Stimulated activated CD4-positive, alpha-beta T cell treated with anti-CD3 and anti-CD28 coated beads, TNF-alpha, amount 100 ng/mL, for 1 hour (primary cell): ENCODE measurements at regions not wholly inside any gene's neighbourhood (a gene's known extent, or its start where the extent isn't known, plus 50 kb on each side); places are given as distances from the start of the nearest gene placed in this dataset.

Source experiments
- DNase-seq, 3 donors: peaks; one replicate each; pipeline ENCODE4 v3.0.0-alpha.2; 2020; ENCODE audit warnings: low read depth in 3 of 3, low spot score in 1 of 3

DNA sequence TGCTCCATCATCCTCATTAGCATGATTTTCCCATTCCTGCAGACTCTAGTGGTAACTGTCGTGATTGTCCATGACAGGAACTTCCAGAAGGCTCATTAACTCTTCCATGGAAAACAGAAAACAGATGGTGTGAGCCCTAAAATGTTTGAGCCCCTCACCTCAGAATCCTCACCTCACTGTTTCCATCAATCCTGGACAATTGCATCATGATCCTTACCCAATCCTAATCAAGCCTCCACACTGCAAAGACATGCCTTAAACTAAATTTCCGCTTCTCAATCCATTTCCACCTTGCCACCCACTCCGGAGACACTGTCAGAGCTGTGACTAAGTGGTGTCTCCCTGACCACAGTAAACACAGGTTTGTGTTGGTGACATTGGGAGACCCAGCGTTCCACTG is 311.0 kb upstream of the JARID2 start:
- no peak for DNase-seq

DNA sequence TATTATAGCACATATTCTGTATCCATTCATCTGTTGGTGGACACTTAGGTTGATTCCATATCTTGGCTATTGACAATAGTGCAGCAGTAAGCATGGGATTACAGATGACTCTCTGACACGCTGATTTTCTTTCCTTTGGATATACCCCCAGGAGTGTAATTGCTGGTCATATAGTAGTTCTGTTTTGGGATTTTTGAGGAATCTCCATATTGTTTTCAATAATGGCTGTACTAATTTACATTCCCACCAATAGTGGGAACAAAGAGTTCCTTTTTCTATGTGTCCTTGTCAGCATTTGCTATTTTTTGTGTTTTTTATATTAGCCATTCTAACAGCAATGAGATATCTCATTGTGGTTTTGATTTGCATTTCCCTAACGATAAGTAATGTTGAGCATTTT is 309.0 kb upstream of the JARID2 start:
- DNase-seq, result no peak

DNA sequence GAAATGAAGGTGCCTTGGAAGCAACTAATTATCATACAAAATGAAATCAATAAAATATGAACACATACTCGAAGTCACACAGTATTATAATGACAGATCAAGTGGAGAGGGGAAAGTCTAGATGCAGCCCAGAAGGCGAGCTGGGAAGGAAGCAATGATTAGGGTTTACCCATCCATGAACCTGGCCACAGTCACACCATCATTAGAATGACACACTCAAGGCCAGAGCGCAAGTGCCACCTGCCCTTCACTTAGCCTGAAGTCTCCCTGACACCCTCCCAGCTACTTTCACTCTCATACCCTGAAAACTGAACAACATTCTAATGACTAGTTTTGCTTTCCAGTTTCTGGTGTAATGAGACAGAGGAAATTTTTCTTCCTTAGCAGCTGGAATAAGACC is 302.8 kb upstream of the JARID2 start:
- DNase-seq, result no peak

DNA sequence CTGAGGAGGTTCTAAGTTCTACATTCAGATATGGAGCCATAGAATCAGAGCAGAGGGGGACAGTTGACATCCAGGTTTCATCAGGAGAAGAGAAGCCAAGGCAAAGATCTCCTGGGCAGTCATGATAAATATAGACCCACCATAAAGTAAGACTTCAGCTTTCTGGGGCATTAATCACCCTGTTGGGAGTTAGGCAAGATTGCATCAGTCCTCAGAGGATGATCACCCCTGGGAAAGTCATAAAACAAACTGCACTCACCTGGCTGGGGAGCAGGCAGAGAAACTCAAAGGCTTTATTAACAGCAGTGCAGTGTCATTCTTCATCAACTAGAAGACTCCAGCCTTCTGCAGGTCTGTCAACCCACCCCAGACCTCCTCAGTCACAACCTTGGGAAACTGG is 301.3 kb upstream of the JARID2 start:
- DNase-seq, result no peak

DNA sequence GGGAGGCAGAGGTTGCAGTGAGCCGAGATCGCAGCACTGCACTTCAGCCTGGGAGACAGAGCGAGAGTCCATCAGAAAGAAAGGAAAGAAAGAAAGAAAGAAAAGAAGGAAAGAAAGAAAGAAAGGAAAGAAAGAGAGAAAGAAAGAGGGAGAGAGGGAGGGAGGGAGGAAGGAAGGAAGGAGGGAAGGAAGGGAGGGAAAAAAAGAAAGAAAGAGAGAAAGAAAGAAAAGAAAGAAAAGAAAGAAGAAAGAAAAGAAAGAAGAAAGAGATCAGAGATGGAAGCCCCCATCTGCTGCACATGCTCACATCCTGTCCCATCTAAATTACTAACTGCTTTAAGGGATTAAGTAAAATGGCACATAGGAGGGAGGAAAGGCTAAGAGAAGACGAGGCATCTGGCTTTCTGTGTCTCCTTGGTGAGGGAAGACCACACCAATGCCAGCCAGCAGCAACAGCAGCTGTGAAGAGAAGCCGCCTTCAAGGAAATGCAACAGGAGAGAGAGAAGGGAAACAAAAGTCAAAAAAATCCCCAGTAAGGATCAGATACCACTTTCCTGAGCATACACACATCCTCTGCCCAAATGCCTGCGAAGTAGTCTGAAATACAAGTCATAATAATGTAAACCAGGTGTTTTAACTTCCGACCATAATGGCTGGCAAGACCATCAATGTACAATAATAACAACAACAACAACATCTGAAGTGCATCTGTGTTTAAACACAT is 300.2 kb upstream of the JARID2 start:
- DNase-seq, result no peak

DNA sequence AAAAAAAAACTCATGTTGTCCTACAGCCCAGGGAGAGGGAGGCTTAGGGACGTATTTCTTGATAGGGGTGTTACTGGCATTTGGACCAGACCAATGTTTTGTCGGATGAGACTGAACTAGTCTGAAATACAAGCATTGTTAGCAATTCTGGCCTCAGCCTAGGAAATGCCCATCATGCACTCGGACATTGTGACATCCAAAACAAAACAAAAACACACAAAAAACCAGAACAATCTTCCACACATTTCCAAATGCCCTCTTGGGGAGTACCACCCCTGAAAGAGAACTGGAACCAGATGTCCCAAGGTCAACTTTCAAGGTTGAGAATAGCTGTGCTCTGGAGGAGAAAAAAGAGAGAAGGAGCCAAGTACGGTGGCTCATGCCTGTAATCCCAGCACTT is 299.1 kb upstream of the JARID2 start:
- no peak for DNase-seq

DNA sequence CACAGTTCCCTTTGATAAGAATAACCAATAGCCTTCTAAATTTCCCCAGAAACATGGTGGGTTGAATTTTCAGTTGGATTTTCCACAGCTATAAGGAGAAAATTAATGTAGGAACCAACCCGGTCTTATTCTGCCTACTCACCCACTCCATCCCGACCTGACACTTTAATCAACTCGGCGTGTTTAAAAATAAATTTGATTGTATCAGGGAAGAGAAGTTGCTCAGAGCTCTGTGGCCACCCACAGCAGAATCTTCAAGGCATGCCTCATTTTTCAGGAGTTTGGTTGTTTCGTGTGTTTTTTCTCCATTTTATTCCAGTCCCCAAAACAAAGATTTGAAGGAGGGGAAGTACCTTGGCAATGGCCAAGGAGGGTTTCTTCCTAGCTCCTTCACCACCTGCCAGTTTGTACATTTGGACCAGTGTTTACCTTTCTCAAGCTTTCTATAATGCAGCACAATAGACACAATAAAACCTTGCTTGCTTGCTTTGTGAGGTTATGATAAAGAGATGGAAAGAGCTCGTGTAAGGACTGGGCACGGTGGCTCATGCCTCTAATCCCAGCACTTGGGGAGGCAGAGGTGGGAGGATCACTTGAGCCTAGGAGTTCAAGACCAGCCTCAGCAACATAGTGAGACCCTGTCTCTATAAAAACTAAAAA is 297.2 kb upstream of the JARID2 start:
- DNase-seq, result no peak

DNA sequence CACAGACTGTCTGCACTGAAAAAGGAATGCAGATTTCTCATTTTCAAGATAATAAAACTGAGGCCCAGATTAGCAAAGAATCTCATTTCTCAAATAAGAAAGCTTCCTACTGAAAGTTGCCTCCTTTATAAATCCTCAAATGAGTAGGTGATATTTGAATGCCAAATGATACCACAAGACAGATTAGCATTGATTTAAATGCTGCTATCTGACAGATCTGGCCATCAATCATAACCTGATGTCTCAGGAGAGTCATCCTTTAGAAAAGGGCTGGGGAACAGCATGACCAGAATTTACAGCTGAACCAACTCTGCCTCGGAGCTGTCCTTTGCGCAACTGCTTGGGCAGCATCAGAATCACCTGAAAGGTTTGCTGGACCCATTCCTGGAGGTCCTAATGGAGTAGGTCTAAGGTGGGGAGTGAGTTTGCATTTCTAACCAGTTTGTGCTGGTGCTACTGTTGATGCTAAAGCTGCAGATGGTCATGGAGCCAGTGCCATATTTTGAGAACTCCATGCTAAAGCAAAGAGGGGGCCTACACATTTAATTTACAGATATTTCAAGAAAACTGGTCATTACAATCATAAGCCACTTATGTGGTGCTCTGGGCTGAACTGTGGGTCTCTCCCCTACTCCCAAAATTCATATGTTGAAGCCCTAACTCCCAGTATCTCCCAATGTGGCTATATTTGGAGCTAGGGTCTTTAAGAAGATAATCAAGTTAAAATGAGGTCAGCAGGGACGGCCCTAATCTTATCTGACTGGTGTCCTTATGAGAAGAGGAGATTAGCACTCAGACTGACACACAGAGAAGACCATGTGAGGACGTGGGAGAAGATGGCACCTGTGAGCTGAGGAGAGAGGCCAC is 295.5 kb upstream of the JARID2 start:
- DNase-seq, result no peak

DNA sequence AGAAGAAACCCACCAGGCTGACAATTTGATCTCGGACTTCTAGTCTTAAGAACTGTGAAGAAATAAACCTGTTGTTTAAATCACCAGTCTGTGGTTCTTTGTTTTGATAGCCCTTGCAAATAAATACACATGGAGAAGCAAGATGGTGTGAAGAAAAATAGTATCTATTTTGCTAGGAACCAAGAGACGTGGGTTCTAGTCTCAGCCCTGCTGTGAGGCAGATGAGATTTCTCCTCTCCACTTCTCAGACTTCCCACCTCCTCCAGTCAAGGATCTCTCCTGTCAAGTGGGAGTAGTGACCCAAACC is 294.9 kb upstream of the JARID2 start:
- DNase-seq, result no peak

DNA sequence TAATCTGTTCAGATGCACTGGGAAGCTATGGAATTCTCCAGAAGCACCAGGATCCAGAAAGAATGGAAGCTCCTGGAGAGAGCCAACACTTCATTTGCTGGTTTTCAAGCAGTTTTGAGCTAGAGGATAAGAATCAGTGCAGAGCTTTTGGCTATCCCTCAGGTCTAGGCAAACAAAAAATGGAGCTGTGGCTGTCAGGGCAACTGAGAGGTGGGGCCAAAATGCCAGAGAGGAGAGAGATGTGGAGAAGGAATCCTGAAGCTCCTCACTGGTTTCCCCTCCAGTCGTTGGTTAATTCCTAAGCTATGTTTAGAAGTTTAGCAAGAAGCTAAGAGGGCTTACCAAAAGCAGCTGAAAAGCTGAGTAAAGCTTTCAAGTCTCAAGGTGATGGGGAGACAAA is 294.2 kb upstream of the JARID2 start:
- DNase-seq, result no peak

DNA sequence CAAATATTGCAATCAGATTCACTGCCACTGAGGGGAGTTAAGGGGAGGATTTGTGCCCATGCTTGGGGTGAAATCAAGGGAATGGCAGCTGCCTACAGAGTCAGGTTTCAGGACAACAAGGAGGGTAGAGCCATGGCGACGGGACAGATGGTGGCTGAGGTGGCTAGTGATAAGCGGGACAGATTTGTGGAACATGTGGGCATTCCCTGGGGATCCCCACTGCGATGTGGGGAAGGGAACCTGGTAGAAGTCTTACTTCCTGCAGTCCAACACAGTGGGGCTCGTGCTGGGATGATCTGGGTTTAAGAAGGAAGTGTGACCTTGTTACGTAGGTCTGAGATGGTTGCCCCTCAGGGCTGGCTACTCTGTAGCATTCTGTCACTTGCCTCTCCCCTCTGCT is 292.0 kb upstream of the JARID2 start:
- DNase-seq, result no peak

DNA sequence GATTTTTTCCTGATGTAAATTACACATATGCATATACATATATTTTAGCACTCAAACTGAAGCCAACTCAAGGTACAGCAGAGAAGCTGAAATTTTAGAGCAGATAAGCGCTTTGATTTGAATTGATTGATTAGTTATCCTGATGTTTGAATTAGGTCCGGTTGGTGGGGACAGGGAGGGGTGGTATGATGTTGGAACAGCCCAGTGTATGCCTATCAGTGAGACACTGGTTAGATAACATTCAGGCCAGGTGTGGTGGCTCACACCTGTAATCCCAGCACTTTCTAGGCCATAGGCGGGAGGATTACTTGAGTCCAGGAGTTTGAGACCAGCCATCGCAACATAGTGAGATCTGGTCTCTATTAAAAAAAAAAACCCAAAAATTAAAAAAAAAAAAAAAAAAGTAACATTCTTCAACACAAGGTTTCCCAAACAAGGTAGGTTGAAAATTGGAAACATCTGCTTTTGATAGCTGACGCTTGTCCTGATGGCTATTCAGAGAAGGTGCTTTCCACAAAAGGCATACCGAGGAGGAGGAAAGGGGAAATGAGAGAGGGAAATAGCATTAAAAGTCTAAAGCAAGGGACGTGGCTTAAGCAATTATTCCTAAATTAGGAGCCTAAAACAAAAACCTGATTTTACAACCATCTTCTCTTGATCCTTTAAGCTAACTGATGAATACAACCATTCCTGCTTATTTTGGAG is 288.4 kb upstream of the JARID2 start:
- DNase-seq, result no peak

DNA sequence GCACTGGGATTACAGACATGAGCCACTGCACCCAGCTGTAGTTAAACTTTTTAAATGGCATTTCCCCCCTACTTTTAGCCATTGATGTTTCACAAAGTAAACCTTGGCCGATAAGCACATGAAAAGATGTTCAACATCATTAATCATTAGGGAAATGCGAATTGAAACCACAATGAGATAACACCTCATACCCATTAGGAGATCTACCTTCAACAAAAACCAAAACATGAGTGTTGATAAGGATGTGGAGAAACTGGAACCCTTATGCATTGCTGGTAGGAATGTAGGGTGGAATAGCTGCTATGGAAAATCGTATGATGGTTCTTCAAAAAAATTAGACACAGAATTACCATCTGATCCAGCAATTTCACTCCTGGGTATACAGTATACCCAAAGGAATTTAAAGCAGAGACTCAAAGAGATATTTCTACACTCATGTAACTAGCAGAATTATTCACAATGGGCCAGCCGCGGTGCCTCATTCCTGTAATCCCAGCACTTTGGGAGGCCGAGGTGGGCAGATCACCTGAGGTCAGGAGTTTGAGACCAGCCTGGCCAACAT is 286.5 kb upstream of the JARID2 start:
- DNase-seq, result no peak

DNA sequence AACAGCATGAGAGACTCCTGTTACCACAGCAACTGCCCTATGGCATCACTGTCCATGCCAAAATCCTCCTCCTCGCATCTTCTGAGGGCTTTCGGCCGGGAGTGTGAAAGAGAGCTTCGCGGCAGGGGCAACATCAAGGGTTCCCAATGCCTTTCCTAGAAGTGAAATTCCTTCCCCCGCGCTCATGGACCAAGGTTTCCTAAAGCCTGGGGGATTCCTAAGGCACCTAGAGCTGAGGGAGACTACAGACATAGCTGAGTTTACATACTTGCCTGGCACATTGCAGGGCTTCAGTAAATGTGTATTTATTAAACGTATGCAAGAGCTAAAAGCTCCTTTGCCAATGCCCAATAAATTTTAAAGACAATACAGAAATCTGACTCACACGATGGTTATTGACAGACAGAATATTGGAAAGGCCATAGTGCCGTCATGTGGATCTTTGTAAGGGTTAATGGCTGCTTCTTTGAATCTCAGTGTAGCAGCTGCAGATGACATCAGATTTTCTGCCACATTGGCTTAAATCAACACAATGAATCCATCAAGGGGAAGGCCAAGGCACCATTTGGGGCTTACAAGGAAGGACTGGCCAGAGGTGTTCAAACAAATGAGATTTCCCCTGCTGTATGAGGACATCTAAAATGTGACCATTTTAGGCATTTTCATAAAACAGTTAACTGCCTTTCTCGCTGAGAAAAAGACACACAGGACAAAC is 281.2 kb upstream of the JARID2 start:
- no peak for DNase-seq

DNA sequence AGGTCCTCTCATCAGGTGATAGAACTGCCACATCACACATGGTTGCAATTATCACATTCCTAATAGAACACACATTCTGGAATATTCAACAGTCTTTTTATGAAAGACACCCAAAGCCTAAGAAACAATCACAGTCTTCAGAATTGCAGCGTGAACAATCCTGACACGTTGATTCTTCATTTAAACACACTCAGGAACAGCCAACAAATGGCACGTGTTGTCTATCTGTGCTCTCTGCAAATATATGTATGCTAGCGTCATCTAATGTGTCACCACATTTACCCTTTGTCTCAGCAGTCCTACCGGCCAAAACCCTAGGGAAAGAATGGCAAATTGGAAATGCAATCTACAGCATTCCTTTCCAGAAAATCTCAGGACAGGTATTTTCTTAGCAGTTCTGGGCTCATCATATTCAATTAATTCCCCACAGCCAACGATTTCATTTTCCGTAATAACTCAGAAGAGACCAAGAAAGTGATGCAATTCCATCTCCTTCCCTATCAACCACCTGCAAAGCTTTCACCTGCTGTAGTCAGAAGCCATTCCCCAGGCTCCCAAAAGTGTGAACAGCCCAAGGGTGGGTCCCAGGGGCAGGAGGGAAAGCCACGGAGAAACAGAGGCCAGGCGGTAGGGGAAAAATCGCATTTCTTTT is 280.3 kb upstream of the JARID2 start:
- DNase-seq, result no peak

DNA sequence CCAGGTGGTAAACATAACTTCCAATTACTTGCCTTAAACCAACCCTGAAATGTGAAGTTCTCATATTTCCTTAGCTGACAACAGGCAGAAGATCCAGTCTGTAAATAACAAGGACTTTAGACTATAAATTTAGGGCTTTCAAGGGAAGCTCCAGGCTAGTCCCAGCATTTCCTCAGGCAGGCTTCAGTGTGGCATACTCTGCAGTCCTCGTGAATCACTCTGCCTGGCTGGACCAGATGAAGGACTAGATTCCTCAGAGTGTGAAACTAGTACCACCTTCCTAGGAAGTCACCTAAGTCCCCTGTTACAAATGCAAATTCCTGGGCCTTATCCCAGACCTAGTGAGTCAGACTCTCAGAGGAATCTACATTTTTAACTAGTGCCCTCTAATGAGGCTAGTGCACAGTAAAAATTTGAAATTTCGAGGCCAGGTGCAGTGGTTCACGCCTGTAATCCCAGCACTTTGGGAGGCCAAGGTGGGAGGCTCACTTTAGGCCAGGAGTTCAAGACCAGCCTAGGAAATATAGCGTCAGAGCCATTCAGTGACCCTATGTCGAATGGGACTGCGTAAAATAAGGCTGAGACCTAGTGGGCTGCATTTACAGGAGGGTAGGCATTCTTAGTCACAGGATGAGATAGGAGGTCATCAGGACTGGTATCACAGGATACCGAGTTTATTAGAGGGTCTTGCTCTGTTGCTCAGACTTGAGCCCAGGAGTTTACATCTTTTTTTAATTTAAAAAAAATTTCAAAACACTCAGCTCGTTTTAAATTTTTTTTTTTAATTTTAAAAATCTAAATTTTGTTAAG is 279.6 kb upstream of the JARID2 start:
- DNase-seq, result no peak

DNA sequence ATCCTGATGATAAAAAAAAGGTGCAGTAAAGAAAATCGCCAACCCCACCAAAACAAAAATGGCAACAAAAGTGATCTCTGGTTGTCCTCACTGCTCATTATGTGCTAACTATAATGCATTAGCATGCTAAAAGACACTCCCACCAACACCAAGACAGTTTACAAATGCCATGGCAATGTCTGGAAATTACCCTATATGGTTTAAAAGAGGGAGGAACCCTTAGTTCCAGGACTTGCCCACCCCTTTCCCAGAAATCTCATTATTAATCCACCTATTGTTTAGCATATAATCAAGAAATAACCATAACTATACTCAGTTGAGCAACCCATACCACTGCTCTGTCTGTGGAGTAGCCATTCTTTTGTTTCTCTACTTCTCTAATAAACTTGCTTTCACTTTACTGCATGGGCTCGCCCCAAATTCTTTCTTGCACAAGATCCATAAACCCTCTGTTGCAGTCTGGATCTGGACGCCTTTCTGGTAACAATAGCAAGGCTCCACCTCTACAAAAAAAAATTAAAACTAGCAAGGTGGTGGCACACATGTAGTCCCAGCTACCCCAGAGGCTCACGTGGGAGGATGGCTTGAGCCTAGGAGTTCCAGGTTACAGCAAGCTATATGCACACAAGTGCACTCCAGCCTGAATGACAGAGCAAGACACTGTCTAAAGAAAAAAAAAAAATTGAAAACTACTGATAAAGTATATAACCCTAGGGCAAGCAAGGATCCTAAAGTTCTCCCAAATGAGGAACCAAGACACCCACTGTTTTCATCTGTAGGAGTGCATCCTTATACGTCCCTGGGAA is 278.8 kb upstream of the JARID2 start:
- DNase-seq, result no peak

DNA sequence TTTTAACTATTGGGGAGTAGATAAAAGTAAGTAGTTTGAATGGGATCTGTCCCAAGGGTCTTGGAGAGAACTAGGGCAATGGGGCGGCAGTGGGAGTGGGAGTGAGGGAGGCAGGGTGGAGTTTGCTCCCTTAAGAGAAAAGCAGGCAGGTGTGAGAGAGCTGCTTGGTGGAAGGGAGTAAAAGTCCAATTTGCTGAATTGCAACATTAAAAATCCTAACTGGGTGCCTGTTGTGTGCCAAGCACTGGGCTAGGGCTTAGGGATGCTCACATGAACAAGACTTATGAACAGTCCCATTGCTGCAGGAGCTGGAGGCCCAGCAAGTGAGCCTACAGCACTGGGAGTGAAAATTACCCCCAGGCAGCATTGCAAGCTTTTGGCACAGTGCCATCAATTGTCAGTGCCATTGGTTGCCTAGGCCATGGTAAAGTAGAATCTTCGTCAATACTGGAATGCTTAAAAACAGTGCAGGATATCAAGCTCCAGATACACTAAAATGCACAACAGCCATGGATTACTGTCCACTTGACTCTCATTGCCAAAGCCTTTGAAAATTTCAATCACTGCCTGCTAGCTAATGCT is 277.7 kb upstream of the JARID2 start:
- DNase-seq, result no peak
